SW480 (cell line): ENCODE measurements at regions not wholly inside any gene's neighbourhood (a gene's known extent, or its start where the extent isn't known, plus 50 kb on each side); places are given as distances from the start of the nearest gene placed in this dataset.
"Not testable (repeated sequence)": the region's sequence is repeated elsewhere in the genome, so short reads cannot be mapped to it uniquely, and the experiment has no call there.

Experiments used
- DNase-seq: peaks from one replicate; pipeline ENCODE4 v3.0.0-alpha.2; 2016; ENCODE audit warnings: low spot score

- DNase-seq = no peak
These were observed 84.1 kb upstream of the ASB18 start for GRCh38 chr2:236348279-236348678.

DNA sequence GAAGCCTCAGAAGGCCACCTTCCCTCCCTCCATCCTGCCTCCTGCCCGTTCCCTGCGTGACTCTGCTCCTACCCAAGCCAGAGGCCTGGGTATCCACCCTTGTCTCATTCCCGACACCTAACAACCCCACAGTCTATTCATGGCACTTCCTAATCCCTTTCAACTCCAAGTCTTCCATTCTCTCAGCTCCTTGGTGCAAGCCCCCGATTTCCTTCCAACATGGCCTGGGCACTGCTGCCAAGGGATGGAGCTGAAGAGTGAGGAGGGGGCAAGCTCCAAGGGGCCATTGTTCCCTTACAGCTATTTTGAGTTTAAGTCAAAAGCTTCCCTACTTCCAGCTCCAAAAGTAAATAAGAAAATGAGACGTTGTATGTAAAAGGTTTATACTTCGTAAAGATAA lies 84.8 kb upstream of the ASB18 start:
- DNase-seq = no peak

GRCh38 chr2:236350426-236350825 lies 86.2 kb upstream of the ASB18 start:
- no peak for DNase-seq

DNA sequence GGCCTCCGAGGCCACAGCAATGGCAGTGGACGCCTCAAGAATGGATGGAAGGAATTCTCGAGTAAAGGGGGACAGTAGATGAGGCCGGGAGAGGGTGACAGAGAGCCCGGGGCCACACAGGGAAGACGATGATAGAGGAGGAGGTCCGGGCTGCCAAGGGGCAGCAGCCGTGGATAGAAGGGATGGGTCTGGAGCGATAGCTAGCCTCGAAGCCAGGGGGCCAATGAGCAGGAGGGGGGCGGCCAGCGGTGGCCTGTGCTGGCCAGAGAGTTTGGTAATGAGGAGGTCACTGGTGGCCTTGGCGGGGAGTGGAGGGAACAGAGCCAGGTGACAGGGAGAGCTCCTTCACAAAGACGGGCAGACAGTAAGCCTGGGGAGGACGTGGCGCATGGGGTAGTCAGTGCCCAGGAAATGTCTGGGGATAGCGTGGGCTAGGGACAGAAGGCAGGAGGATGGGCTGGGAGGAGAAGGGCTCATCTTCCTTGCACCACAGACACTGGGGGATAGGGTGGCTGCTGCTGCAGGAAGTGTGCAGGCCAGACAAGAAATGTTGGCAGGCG lies 87.8 kb upstream of the ASB18 start:
- DNase-seq = no peak

DNA sequence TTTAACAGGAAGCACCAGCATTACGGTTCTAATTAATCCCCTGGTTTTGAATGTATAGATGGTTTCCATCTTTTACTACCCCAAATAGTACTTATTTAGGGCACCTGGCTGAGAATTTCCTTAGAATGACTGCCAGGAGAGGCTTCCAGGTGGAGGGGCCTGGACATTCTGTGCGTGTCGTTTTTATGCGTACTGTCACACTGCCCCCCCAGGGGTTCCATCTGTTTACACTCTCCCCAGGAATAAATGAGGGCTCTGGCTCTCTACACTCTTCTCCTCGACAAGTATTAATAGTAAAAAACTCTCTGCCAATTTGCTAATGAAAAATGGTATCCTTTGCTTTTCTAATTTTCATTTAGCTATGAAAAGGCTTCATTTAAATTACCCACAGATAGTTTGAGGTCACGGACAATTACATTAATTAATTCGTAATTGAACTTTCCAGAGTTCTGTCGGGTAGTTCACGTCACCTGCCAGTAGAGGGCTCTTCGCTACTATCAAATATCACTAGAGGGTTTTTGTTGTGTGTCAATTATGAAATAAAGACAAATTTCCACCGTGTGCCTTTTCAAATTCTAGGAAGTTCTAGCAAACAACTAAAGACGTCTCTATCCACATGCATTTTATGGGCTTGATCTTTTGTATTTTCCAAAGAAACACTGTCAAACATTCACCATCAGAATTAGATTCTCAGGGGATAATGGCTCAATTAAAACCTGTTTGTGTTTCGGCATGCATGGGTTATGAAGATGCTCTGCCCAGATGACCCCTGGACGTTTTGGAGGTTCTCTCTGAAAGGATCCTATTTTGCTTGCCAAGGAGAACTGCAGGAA lies 88.8 kb upstream of the ASB18 start:
- peak; percentile 22 for DNase-seq

DNA sequence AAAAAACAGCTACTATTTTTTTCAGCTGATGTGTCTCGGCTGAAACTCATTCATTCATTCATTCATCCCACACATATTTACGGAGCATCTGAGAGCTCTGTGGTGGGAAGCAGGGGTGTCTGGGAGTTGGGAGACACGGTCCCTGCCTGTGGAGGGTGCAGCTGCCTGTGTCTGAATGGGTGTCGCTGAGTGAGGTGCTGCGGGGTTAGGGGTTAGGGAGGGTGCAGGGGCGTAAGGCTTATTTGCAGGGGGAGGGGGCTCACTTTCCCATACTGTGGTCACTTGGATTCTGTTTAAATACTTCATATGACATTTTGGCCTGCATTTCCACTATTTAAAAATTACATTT lies 89.4 kb upstream of the ASB18 start:
- no peak for DNase-seq

GRCh38 chr2:236354056-236354940 lies 90.1 kb upstream of the ASB18 start:
- no peak for DNase-seq

DNA sequence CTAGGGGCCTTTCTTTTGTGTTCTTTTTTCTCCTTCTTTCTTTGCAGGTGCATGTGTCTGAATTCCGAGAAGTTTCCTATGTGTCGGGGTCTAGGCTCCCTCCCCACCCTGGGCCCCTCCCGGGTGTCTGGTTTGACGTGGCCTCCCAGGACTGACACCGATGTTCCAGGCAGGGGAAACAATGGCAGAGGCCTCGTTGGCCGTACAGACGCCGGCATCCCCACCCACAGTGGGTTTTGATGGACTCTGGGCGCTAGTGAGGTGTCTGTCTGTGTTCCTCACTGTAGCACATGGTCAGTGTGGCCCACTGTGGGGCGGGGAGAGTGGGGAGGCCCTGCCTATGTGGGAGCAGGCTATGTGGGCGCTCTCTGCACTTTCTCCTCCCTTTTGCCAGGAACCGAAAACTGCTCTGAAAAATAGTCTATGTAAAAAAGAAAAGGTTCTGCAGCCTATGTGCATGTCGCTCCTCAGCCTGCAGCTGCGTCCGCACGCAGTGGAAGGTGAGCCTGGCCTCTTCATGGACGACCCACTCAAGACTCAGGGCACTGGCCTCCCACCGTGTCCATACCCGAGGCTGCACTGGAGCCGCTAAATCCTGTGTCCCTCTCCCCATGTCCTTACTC lies 90.9 kb upstream of the ASB18 start:
- no peak for DNase-seq

DNA sequence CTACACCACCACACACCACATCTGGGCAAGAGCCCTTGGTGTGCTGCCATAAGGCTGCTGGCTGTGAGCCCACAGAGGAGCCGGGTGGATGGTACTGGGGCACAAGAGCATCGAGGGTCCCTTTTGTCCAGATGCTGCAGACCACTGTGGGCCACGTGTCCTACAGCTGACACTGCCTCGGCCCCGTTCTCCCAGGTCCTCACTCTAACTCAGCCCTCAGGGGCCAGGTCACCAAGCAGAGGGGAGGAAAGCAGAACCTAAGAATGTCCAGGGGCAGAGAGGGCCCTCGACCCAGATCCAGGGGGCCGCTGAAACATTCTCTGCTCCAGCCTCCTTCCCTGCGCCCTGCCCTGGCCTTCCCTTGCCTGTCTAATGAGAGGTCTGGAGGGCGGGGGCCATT lies 91.7 kb upstream of the ASB18 start:
- DNase-seq = no peak

DNA sequence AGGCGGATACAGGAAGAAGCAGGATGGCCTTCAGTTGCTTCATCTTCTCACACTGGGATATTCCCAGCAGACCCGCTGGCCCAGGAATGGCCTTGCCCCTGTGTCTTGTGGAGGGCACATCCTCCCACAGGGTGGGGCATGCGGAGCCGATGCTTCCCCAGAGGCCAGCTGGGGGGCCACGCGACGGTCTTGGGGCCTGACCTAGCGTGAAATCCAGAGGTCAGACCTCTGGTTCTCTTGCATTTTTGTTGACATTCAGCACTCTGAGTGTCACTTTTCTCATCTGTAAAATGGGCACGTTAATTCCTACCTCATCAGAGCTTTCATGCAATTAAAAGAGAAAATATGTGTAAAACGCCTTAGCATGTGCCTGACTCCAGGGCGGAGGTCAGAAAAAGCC lies 92.1 kb upstream of the ASB18 start:
- not testable (repeated sequence) for DNase-seq

- not testable (repeated sequence) for DNase-seq
These were observed 94.3 kb upstream of the ASB18 start for GRCh38 chr2:236358482-236358881.

GRCh38 chr2:236359426-236360045 lies 95.3 kb upstream of the ASB18 start:
- no peak for DNase-seq

- DNase-seq = no peak
These were observed 96.3 kb upstream of the ASB18 start for GRCh38 chr2:236360496-236360895.

DNA sequence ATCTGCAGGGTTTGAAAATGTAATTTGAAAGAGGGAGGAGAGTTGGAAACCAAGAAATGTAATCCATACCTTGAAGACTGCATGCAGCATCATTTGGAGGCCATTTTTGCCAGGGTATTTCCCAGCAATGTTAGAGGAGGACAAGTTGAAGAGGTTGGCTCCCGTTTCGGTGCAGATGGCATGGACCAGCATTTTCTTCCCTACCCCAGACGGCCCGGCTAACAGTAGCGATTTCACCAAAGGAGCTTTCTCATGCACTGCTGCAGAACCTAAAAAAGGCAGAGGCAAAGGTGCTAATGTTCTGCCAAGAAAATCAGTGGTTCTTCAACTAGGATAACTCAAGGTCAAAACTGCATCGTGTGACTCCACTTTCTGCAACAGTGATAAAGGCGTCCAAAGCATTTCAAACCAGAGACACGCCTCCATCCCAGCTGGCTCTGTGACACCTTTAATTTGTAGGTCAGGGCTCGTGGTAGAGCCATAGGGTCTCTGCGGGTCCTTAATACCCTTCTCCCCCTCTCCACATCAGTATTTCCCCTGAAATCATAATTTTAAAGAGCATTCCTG lies 99.6 kb upstream of the ASB18 start:
- no peak for DNase-seq

DNA sequence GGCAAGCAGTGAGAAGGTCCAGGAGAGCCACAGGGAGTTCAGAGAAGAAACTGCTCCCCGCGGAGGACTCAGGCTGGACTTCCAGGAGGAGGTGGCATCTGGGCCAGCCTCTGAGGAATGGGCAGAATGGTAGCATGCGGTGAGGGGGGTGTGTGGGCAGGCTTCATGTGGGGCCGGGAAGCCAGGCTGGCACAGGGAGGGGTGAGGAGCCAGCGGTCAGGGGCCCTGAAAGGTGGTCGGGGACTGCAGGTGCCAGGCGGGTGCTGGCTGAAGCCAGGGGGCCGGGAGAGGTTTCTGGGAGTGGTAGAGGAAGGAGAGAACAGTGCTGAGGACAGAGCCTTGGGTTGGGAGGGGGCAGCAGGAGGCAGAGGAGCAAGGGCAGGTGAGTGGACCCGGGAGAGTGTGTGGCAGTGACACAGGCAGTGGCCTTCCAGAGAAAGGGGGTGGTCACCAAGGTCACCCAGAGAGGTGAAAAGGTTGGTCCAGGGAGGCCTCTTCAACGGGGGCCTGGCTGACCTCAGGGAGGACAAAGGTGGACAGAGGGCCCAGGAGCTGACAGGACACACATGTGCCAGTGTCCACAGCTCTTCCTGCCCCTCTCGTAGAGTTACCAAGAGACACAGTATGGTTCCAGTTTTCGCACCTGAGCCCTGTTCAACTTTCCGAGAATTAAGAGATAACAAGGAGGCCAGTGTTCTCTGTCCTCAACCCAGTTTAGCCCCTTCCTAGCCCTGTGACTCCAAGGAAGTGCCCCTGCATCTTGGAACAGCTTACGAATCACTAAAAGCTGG lies 101.2 kb upstream of the ASB18 start:
- DNase-seq = no peak

DNA sequence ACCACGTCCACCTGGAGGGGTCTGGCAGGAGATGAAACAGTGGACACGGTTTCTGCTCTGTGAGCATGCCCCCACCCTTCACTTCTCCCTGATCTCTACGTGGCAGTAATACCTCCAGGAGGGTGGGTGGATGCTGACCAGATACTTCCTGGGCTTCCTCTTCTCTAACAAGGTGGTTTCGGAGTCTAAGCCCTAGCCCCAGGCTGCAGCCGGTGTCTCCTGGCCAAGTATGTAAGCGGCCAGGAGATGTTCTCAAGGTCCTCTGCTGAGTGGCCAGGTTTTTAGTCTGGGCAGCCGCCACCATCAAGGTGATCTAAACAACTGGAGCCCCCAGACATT lies 101.8 kb upstream of the ASB18 start:
- no peak for DNase-seq

DNA sequence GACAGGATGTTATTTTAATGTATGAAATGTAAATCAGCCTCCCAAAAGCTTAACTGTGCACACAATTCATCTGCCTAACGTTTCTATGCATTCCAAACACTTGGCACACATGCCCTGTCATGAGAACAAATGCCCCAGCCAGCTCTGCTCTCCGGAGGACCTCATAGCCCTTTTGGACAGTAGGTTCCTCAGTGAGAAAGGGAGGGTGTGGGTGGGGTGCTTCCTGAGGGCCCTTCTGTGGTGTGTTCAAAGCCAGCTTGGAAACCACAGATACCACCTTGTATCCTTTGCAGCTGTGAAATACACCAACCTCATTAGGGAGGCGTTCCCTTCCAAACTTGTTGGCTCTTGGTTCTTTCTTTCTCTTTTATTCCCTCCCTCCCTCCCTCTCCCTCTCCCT lies 102.2 kb upstream of the ASB18 start:
- peak; percentile 77 for DNase-seq

DNA sequence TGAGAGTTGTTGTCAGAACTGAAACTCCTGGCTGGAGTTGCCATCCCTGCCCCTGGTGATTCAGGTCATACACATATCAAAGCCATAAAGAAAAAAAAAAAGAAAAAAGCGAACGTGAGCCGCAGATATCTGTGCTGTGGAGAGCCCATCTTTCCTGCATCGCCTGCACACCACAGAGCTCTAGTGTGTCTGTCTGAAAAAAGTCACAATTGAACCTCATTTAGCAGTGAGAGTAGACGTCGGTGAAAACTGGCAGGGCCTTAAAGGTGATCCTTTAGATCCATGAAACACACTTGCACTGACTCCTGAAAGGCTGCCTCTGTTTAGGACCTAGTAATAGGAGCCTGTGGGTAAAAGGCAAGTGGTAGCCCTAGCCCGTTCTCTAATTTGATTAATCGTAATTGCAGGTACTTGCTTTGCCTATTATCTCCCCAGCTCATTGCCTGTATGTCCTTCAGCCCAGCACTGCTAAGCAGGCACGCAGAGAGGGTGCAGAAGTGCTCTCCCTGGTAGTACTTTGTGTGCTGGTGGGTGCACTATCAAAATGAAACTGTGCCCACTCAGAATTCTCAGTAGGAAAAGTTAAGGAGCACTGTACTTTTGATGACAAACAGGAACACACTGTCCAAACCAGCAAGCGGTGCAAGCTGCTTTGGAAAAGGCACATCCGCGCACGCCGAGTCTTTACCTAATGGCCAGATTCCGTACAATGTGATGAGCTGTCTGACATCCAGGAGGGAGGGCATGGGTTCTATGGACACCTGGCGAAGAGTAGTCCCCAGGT lies 103.5 kb upstream of the ASB18 start:
- no peak for DNase-seq

GRCh38 chr2:236369661-236370062 lies 105.5 kb upstream of the ASB18 start:
- no peak for DNase-seq

GRCh38 chr2:236370847-236371409 lies 106.7 kb upstream of the ASB18 start:
- no peak for DNase-seq
